Cardiac muscle cell (in vitro differentiated cells and primary cell): ENCODE measurements at regions not wholly inside any gene's neighbourhood (a gene's known extent, or its start where the extent isn't known, plus 50 kb on each side); places are given as distances from the start of the nearest gene placed in this dataset.

Experiments
- DNase-seq, 2 donors: peaks; one replicate each; pipeline versions ENCODE4 v3.0.0 to v3.0.0-alpha.2; 2010 to 2017; ENCODE audit warnings: low read depth in 1 of 2, low spot score in 1 of 2
- H3K27ac ChIP-seq: fragments of 200-600 bp; sonication (generic); 2 replicates; pipeline ENCODE4 v1.5.1; 2016
- H3K27me3 ChIP-seq: fragments of 200-600 bp; sonication (generic); 2 replicates; pipeline ENCODE4 v1.6.0; 2016; ENCODE audit warnings: control low read depth
- H3K36me3 ChIP-seq: fragments of 200-600 bp; sonication (generic); 2 replicates; pipeline ENCODE4 v1.5.1; 2016; ENCODE audit warnings: control low read depth
- H3K4me1 ChIP-seq: fragments of 200-600 bp; sonication (generic); 2 replicates; pipeline ENCODE4 v1.8.1; 2017; ENCODE audit warnings: low read depth, mild to moderate bottlenecking, mixed run types
- H3K4me3 ChIP-seq: fragments of 200-600 bp; sonication (generic); 2 replicates; pipeline ENCODE4 v1.5.1; 2016; ENCODE audit warnings: mild to moderate bottlenecking
- H3K9me3 ChIP-seq: fragments of 200-600 bp; sonication (generic); 2 replicates; pipeline ENCODE4 v1.5.1; 2017; ENCODE audit warnings: low read depth, mild to moderate bottlenecking, control low read depth
- TF ChIP-seq, protein P1 (sequence below): IDR thresholded peaks from 2 replicates; pipeline ENCODE4 v1.5.1; 2012; ENCODE audit warnings: low read depth, mild to moderate bottlenecking, low read length

DNA sequence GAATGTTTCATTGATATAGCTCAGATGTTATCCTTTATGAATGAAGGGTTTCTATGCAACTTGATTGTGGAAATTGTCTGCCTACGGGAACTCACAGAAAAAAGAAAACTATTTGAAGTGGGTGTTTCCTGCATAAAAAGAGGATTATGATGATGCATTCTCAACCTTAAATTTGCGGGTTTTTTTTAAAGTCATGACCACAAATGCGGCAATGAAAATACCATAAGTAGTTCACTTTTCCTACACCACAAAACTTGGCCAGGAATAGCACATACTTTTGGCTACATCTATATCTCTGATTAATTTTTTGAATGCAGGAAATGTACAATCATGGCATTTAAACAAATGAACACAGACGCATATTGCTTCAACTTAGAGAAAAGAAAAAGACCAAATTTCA is 754.7 kb downstream of the DTWD2 start:
- H3K27me3 ChIP-seq: no peaks in the 10 kb centered on the region
- no peaks in the 10 kb centered on the region for H3K36me3 ChIP-seq
- no peaks in the 10 kb centered on the region for H3K4me1 ChIP-seq
- H3K4me3 ChIP-seq: no peak overlapping the region
- TF ChIP-seq, protein P1, sequence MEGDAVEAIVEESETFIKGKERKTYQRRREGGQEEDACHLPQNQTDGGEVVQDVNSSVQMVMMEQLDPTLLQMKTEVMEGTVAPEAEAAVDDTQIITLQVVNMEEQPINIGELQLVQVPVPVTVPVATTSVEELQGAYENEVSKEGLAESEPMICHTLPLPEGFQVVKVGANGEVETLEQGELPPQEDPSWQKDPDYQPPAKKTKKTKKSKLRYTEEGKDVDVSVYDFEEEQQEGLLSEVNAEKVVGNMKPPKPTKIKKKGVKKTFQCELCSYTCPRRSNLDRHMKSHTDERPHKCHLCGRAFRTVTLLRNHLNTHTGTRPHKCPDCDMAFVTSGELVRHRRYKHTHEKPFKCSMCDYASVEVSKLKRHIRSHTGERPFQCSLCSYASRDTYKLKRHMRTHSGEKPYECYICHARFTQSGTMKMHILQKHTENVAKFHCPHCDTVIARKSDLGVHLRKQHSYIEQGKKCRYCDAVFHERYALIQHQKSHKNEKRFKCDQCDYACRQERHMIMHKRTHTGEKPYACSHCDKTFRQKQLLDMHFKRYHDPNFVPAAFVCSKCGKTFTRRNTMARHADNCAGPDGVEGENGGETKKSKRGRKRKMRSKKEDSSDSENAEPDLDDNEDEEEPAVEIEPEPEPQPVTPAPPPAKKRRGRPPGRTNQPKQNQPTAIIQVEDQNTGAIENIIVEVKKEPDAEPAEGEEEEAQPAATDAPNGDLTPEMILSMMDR: no peak
- H3K9me3 ChIP-seq: no peaks in the 10 kb centered on the region
- DNase-seq: no peak
- no peak overlapping the region for H3K27ac ChIP-seq

DNA sequence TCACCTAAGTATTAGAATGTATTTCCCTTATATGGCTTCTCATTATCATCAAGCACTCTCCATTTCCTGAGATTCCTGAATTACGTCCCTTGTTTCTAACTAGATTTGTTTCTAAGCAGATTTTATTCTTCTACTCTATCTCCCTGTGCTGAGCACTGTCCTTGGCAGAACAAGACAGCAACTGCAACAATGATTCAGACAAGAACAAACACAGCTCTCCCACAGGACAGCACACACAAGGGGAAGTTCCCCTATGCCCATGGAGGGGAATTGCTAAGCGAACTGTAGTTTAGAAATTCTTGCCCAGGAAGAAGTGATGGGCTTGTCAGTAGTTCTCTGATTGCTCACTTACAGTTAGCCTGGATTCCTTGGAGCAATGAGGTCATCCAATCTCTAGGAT is 759.9 kb downstream of the DTWD2 start:
- DNase-seq: no peak
- no peaks in the 10 kb centered on the region for H3K4me1 ChIP-seq
- no peak overlapping the region for H3K27ac ChIP-seq
- no peaks in the 10 kb centered on the region for H3K36me3 ChIP-seq
- no peaks in the 10 kb centered on the region for H3K9me3 ChIP-seq
- H3K27me3 ChIP-seq: no peaks in the 10 kb centered on the region
- no peak overlapping the region for H3K4me3 ChIP-seq
- TF ChIP-seq, protein P1: no peak

DNA sequence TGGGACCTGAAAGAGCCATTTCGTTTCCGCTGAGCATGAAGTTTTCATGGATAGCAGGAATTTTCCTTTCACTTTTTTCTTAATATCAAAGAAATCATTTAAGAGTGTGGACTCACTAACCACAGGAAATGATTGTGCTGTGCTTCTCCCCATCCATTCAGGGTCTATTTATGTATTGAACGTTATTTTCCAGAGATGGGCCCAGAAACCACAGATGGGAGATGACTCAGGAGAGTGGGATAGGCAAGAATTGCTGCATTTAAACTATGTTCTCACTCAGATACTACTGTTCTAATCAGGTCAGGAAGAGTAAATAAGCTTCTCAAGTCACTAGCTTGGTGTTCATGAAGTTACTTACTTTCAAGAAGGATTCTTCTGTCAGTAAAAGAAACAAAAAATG is 763.8 kb downstream of the DTWD2 start:
- H3K27ac ChIP-seq: no peak overlapping the region
- no peak for DNase-seq
- TF ChIP-seq, protein P1: no peak

DNA sequence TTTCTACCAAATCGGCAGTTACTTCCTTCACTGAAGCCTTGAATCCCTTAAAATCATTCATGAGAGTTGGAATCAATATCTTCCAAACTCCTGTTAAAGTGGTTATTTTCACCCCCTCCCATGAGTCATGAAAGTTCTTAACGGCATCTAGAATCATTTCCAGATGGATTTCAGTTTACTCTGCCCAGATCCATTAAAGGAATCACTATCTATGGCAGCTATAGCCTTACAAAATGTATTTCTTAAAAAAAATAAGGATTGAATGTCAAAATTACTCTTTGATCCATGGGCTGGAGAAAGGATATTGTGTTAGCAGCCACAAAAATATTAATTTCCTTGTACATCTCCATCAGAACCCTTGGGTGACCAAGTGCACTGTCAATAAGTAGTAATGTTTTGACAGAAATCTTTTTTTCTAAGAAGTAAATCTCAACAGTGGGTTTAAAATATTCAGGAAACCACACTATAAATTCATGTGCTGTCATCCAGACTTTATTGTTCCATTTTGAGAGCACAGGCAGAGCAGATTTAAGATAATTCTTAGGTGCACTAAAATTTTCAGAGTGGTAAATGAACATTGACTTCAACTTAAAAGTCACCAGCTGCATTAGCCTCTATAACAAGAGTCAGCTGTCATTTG is 767.7 kb downstream of the DTWD2 start:
- no peak for DNase-seq
- Histone ChIP-seq H3K36me3 (no peaks in the 10 kb centered on the region), H3K4me3 (no peak overlapping the region), H3K9me3 (no peaks in the 10 kb centered on the region), H3K27me3 (no peaks in the 10 kb centered on the region), H3K4me1 (no peaks in the 10 kb centered on the region), H3K27ac (no peak overlapping the region)
- TF ChIP-seq, protein P1: no peak

More for the DNA sequence above, 763.8 kb downstream of the DTWD2 start:
- Histone ChIP-seq H3K9me3 (no peaks in the 10 kb centered on the region), H3K27me3 (no peaks in the 10 kb centered on the region), H3K36me3 (no peaks in the 10 kb centered on the region), H3K4me3 (no peak overlapping the region), H3K4me1 (no peaks in the 10 kb centered on the region)

DNA sequence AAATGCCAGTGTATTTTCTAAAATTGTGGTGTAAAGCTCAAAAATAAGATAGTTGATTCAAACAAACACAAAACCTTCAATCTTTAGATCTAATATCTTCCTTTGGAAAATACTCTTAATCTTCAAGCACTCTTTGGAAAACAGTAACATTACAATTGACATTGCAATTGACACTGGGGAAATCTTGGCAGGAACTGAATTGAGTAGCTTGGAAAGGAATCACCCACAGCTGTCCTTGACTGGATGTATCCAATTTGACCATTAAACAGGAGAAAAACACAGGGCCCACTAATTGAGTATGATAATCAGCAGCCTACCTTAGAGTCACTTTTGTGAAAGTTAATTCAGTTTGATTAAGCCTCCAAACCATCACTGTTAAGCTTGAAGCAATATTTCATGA is 776.7 kb downstream of the DTWD2 start:
- Histone ChIP-seq H3K9me3 (no peaks in the 10 kb centered on the region), H3K4me3 (no peak overlapping the region), H3K36me3 (no peaks in the 10 kb centered on the region), H3K27ac (no peak overlapping the region), H3K27me3 (no peaks in the 10 kb centered on the region), H3K4me1 (no peaks in the 10 kb centered on the region)
- DNase-seq: no peak
- TF ChIP-seq, protein P1: no peak
